ENCODE measurements at regions not wholly inside any gene's neighbourhood (a gene's known extent, or its start where the extent isn't known, plus 50 kb on each side); places are given as distances from the start of the nearest gene placed in this dataset.

- Histone ChIP-seq H3K4me2 (ENCODE audit: low read length) (no peak overlapping the region), H4K20me1 (ENCODE audit: insufficient read depth) (no peaks in the 10 kb centered on the region), H3K79me2 (replicated peaks; ENCODE audit: insufficient read depth, low read length) (no peaks in the 10 kb centered on the region), H2AFZ (ENCODE audit: low read depth, low read length) (no peak overlapping the region), H3K9me3 (ENCODE audit: low read length) (no peaks in the 10 kb centered on the region), H3K9ac (ENCODE audit: low read length) (no peak overlapping the region), H3K9me2 (ENCODE audit: insufficient read depth, low read length) (no peaks in the 10 kb centered on the region), H3K4me3 (ENCODE audit: low read length) (no peak overlapping the region), H3K36me3 (ENCODE audit: insufficient read depth, low read length) (no peaks in the 10 kb centered on the region), H3K27me3 (ENCODE audit: insufficient read depth, low read depth, low read length) (no peaks in the 10 kb centered on the region), H3F3A (ENCODE audit: insufficient read depth, low read length, poor library complexity, severe bottlenecking) (no peaks in the 10 kb centered on the region), H3K27ac (ENCODE audit: low read length) (no peak overlapping the region)
- no peak for TF ChIP-seq MXI1 (conservative IDR thresholded peaks at IDR 0.05; ENCODE audit: poor library complexity, severe bottlenecking)
- TF ChIP-seq RAD21 (conservative IDR thresholded peaks at IDR 0.05) = no peak
- no peak for TF ChIP-seq SMC3 (conservative IDR thresholded peaks at IDR 0.05; ENCODE audit: poor library complexity)
These were observed 116.4 kb upstream of the PRNP start for GRCh38 chr20:4569865-4570264.

- TF ChIP-seq EZH2 (IDR thresholded peaks at IDR 0.05; ENCODE audit: borderline replicate concordance, insufficient read depth, low read length, poor library complexity, severe bottlenecking) (no peak), REST (IDR thresholded peaks at IDR 0.05; ENCODE audit: borderline replicate concordance) (no peak), CTCF (IDR thresholded peaks at IDR 0.05; ENCODE audit: poor library complexity, severe bottlenecking) (no peak), EP300 (conservative IDR thresholded peaks at IDR 0.05; ENCODE audit: poor library complexity, severe bottlenecking) (no peak), TAF1 (IDR thresholded peaks at IDR 0.05; ENCODE audit: low read depth) (no peak), SMC3 (conservative IDR thresholded peaks at IDR 0.05; ENCODE audit: poor library complexity) (no peak), RAD21 (conservative IDR thresholded peaks at IDR 0.05) (no peak), POLR2AphosphoS5 (IDR thresholded peaks at IDR 0.05) (no peak), MXI1 (conservative IDR thresholded peaks at IDR 0.05; ENCODE audit: poor library complexity, severe bottlenecking) (no peak)
- Histone ChIP-seq H3F3A (ENCODE audit: insufficient read depth, low read length, poor library complexity, severe bottlenecking) (no peaks in the 10 kb centered on the region), H3K4me2 (ENCODE audit: low read length) (no peak overlapping the region), H3K27me3 (ENCODE audit: insufficient read depth, low read depth, low read length) (no peaks in the 10 kb centered on the region), H3K9me3 (ENCODE audit: low read length) (no peaks in the 10 kb centered on the region), H3K79me2 (replicated peaks; ENCODE audit: insufficient read depth, low read length) (no peaks in the 10 kb centered on the region), H2AFZ (ENCODE audit: low read depth, low read length) (no peak overlapping the region), H3K36me3 (ENCODE audit: insufficient read depth, low read length) (no peaks in the 10 kb centered on the region), H3K27ac (ENCODE audit: low read length) (no peak overlapping the region), H3K4me3 (ENCODE audit: low read length) (no peak overlapping the region), H3K9me2 (ENCODE audit: insufficient read depth, low read length) (no peaks in the 10 kb centered on the region), H3K9ac (ENCODE audit: low read length) (no peak overlapping the region), H4K20me1 (ENCODE audit: insufficient read depth) (no peaks in the 10 kb centered on the region)
These were observed 117.2 kb upstream of the PRNP start for GRCh38 chr20:4569092-4569491.
